Stimulated activated CD8-positive, alpha-beta memory T cell treated with anti-CD3 and anti-CD28 coated beads, Interleukin-15, amount 100 ng/mL, for 1 hour (primary cell): ENCODE measurements at regions not wholly inside any gene's neighbourhood (a gene's known extent, or its start where the extent isn't known, plus 50 kb on each side); places are given as distances from the start of the nearest gene placed in this dataset.

Experiments
- DNase-seq: peaks from one replicate; pipeline ENCODE4 v3.0.0-alpha.2; 2020; ENCODE audit warnings: low read depth

GRCh38 chr3:21357241-21357640 lies 393.8 kb downstream of the ZNF385D start:
- no peak for DNase-seq

- no peak for DNase-seq
These were observed 394.6 kb downstream of the ZNF385D start for GRCh38 chr3:21356402-21356801.

- DNase-seq, result no peak
These were observed 405.5 kb downstream of the ZNF385D start for GRCh38 chr3:21345382-21345976.

- no peak for DNase-seq
These were observed 419.2 kb downstream of the ZNF385D start for GRCh38 chr3:21331857-21332256.

- DNase-seq, result no peak
These were observed 419.7 kb downstream of the ZNF385D start for GRCh38 chr3:21331321-21331720.

- no peak for DNase-seq
These were observed 420.7 kb downstream of the ZNF385D start for GRCh38 chr3:21330293-21330692.

GRCh38 chr3:21328711-21329390 lies 422.2 kb downstream of the ZNF385D start:
- DNase-seq, result no peak

- DNase-seq, result no peak
These were observed 424.1 kb downstream of the ZNF385D start for GRCh38 chr3:21326704-21327475.

- DNase-seq, result no peak
These were observed 436.3 kb downstream of the ZNF385D start for GRCh38 chr3:21314688-21315087.

- no peak for DNase-seq
These were observed 440.1 kb downstream of the ZNF385D start for GRCh38 chr3:21310891-21311290.

- no peak for DNase-seq
These were observed 440.8 kb downstream of the ZNF385D start for GRCh38 chr3:21310161-21310560.

GRCh38 chr3:21297304-21297703 lies 453.7 kb downstream of the ZNF385D start:
- no peak for DNase-seq

GRCh38 chr3:21294768-21295167 lies 456.2 kb downstream of the ZNF385D start:
- DNase-seq, result no peak

GRCh38 chr3:21292971-21293370 lies 458.0 kb downstream of the ZNF385D start:
- DNase-seq, result no peak

- DNase-seq, result no peak
These were observed 460.5 kb downstream of the ZNF385D start for GRCh38 chr3:21290557-21290956.

- no peak for DNase-seq
These were observed 476.9 kb downstream of the ZNF385D start for GRCh38 chr3:21274079-21274571.

GRCh38 chr3:21273259-21274025 lies 477.6 kb downstream of the ZNF385D start:
- DNase-seq, result no peak

- DNase-seq, result no peak
These were observed 479.4 kb downstream of the ZNF385D start for GRCh38 chr3:21271606-21272016.

GRCh38 chr3:21269882-21270281 lies 481.1 kb downstream of the ZNF385D start:
- no peak for DNase-seq

GRCh38 chr3:21260507-21260906 lies 490.5 kb downstream of the ZNF385D start:
- no peak for DNase-seq

- no peak for DNase-seq
These were observed 491.1 kb downstream of the ZNF385D start for GRCh38 chr3:21259896-21260295.

- DNase-seq, result no peak
These were observed 494.1 kb downstream of the ZNF385D start for GRCh38 chr3:21256932-21257331.
